ENCODE measurements at regions not wholly inside any gene's neighbourhood (a gene's known extent, or its start where the extent isn't known, plus 50 kb on each side); places are given as distances from the start of the nearest gene placed in this dataset.

GRCh38 chr9:79384501-79384900 lies 187.3 kb upstream of the TLE4 start:
- H3K27ac ChIP-seq, result no peak overlapping the region
- H3K4me1 ChIP-seq (ENCODE audit: low read depth), result no peaks in the 10 kb centered on the region
- no peak overlapping the region for H3K4me3 ChIP-seq
- H3K27me3 ChIP-seq, result no peaks in the 10 kb centered on the region
- no peak for TF ChIP-seq CTCF (IDR thresholded peaks at IDR 0.05; ENCODE audit: low read depth, low read length)
- H3K9me3 ChIP-seq (ENCODE audit: low read depth), result no peaks in the 10 kb centered on the region
- H3K36me3 ChIP-seq, result no peaks in the 10 kb centered on the region
- peak in 1 of 2 donors; percentile 2 for DNase-seq (ENCODE audit: low read depth in 1 of 2, low spot score in 1 of 2)

GRCh38 chr9:79387101-79387835 lies 184.5 kb upstream of the TLE4 start:
- no peaks in the 10 kb centered on the region for H3K36me3 ChIP-seq
- no peak overlapping the region for H3K4me3 ChIP-seq
- TF ChIP-seq CTCF (IDR thresholded peaks at IDR 0.05; ENCODE audit: low read depth, low read length), result no peak
- H3K27ac ChIP-seq, result no peak overlapping the region
- no peaks in the 10 kb centered on the region for H3K4me1 ChIP-seq (ENCODE audit: low read depth)
- H3K27me3 ChIP-seq, result no peaks in the 10 kb centered on the region
- no peaks in the 10 kb centered on the region for H3K9me3 ChIP-seq (ENCODE audit: low read depth)
- no peak for DNase-seq (ENCODE audit: low read depth in 1 of 2, low spot score in 1 of 2)

- Histone ChIP-seq H3K27me3 (peaks cover 17% of the 10 kb centered on the region), H3K9me3 (ENCODE audit: low read depth) (no peaks in the 10 kb centered on the region), H3K4me3 (no peak overlapping the region), H3K27ac (no peak overlapping the region), H3K4me1 (ENCODE audit: low read depth) (no peaks in the 10 kb centered on the region), H3K36me3 (no peaks in the 10 kb centered on the region)
- TF ChIP-seq CTCF (IDR thresholded peaks at IDR 0.05; ENCODE audit: low read depth, low read length), result no peak
- DNase-seq (ENCODE audit: low read depth in 1 of 2, low spot score in 1 of 2), result no peak
These were observed 181.6 kb upstream of the TLE4 start for GRCh38 chr9:79390077-79390698.

- Histone ChIP-seq H3K4me1 (ENCODE audit: low read depth) (no peaks in the 10 kb centered on the region), H3K27me3 (peaks cover 19% of the 10 kb centered on the region), H3K9me3 (ENCODE audit: low read depth) (no peaks in the 10 kb centered on the region), H3K36me3 (no peaks in the 10 kb centered on the region), H3K27ac (no peak overlapping the region), H3K4me3 (no peak overlapping the region)
- TF ChIP-seq CTCF (IDR thresholded peaks at IDR 0.05; ENCODE audit: low read depth, low read length), result no peak
- DNase-seq (ENCODE audit: low read depth in 1 of 2, low spot score in 1 of 2), result no peak
These were observed 180.7 kb upstream of the TLE4 start for GRCh38 chr9:79390781-79391770.

GRCh38 chr9:79395228-79395627 lies 176.5 kb upstream of the TLE4 start:
- Histone ChIP-seq H3K4me3 (no peak overlapping the region), H3K27ac (no peak overlapping the region), H3K27me3 (peaks cover 26% of the 10 kb centered on the region), H3K9me3 (ENCODE audit: low read depth) (no peaks in the 10 kb centered on the region), H3K36me3 (no peaks in the 10 kb centered on the region), H3K4me1 (ENCODE audit: low read depth) (no peaks in the 10 kb centered on the region)
- no peak for DNase-seq (ENCODE audit: low read depth in 1 of 2, low spot score in 1 of 2)
- TF ChIP-seq CTCF (IDR thresholded peaks at IDR 0.05; ENCODE audit: low read depth, low read length), result no peak
